ENCODE measurements at regions not wholly inside any gene's neighbourhood (a gene's known extent, or its start where the extent isn't known, plus 50 kb on each side); places are given as distances from the start of the nearest gene placed in this dataset.

GRCh38 chr1:78339490-78339889, 151.3 kb upstream of the PTGFR start:
- intact Hi-C loops (cut with DNase I) = no loop called here
- DNase-seq (ENCODE audit: low spot score) = no peak

- intact Hi-C loops (cut with DNase I) = no loop called here
Measured at GRCh38 chr1:78340006-78340405, 150.8 kb upstream of the PTGFR start.

GRCh38 chr1:78348496-78349284, 142.1 kb upstream of the PTGFR start:
- no peak for DNase-seq (ENCODE audit: low spot score)
- intact Hi-C loops (cut with DNase I) = no loop called here

More at GRCh38 chr1:78340006-78340405, 150.8 kb upstream of the PTGFR start:
- DNase-seq (ENCODE audit: low spot score) = no peak

GRCh38 chr1:78351551-78352216, 139.1 kb upstream of the PTGFR start:
- DNase-seq (ENCODE audit: low spot score) = no peak
- intact Hi-C loops (cut with DNase I) = no loop called here

- intact Hi-C loops (cut with DNase I) = no loop called here
- no peak for DNase-seq (ENCODE audit: low spot score)
Measured at GRCh38 chr1:78355656-78356055, 135.1 kb upstream of the PTGFR start.

GRCh38 chr1:78358165-78358564, 132.6 kb upstream of the PTGFR start:
- intact Hi-C loops (cut with DNase I) = no loop called here
- DNase-seq (ENCODE audit: low spot score) = no peak

- DNase-seq (ENCODE audit: low spot score) = no peak
- intact Hi-C loops (cut with DNase I) = no loop called here
Measured at GRCh38 chr1:78359666-78360065, 131.1 kb upstream of the PTGFR start.

GRCh38 chr1:78360584-78360983, 130.2 kb upstream of the PTGFR start:
- intact Hi-C loops (cut with DNase I) = no loop called here
- DNase-seq (ENCODE audit: low spot score) = no peak

- intact Hi-C loops (cut with DNase I) = no loop called here
- DNase-seq (ENCODE audit: low spot score) = no peak
Measured at GRCh38 chr1:78367700-78368099, 123.1 kb upstream of the PTGFR start.

- intact Hi-C loops (cut with DNase I) = no loop called here
- DNase-seq (ENCODE audit: low spot score) = no peak
Measured at GRCh38 chr1:78369546-78369945, 121.2 kb upstream of the PTGFR start.

- no peak for DNase-seq (ENCODE audit: low spot score)
Measured at GRCh38 chr1:78370356-78370755, 120.4 kb upstream of the PTGFR start.

GRCh38 chr1:78370779-78371482, 119.8 kb upstream of the PTGFR start:
- intact Hi-C loops (cut with DNase I) = no loop called here

More at GRCh38 chr1:78370356-78370755, 120.4 kb upstream of the PTGFR start:
- intact Hi-C loops (cut with DNase I) = no loop called here

GRCh38 chr1:78373676-78374075, 117.1 kb upstream of the PTGFR start:
- intact Hi-C loops (cut with DNase I) = no loop called here
- no peak for DNase-seq (ENCODE audit: low spot score)

More at GRCh38 chr1:78370779-78371482, 119.8 kb upstream of the PTGFR start:
- DNase-seq (ENCODE audit: low spot score) = no peak

GRCh38 chr1:78375996-78376395, 114.8 kb upstream of the PTGFR start:
- no peak for DNase-seq (ENCODE audit: low spot score)
- intact Hi-C loops (cut with DNase I) = no loop called here

- intact Hi-C loops (cut with DNase I) = no loop called here
- DNase-seq (ENCODE audit: low spot score) = no peak
Measured at GRCh38 chr1:78377356-78377928, 113.3 kb upstream of the PTGFR start.

GRCh38 chr1:78383923-78384322, 106.9 kb upstream of the PTGFR start:
- DNase-seq (ENCODE audit: low spot score) = no peak
- intact Hi-C loops (cut with DNase I) = no loop called here

- intact Hi-C loops (cut with DNase I) = no loop called here
- no peak for DNase-seq (ENCODE audit: low spot score)
Measured at GRCh38 chr1:78385744-78386462, 104.9 kb upstream of the PTGFR start.

- DNase-seq (ENCODE audit: low spot score) = no peak
- intact Hi-C loops (cut with DNase I) = no loop called here
Measured at GRCh38 chr1:78387201-78387600, 103.6 kb upstream of the PTGFR start.

GRCh38 chr1:78387871-78388270, 102.9 kb upstream of the PTGFR start:
- DNase-seq (ENCODE audit: low spot score) = no peak
- intact Hi-C loops (cut with DNase I) = no loop called here

- intact Hi-C loops (cut with DNase I) = no loop called here
- DNase-seq (ENCODE audit: low spot score) = no peak
Measured at GRCh38 chr1:78388275-78388674, 102.5 kb upstream of the PTGFR start.

Data from cardiac septum (tissue), 1 donor.